HepG2 (cell line): ENCODE measurements at regions not wholly inside any gene's neighbourhood (a gene's known extent, or its start where the extent isn't known, plus 50 kb on each side); places are given as distances from the start of the nearest gene placed in this dataset.

Experiments used
- HOXA5 ChIP-seq: sonication (generic); formaldehyde crosslinking; IDR thresholded peaks from 2 replicates; pipeline ENCODE4 v1.4.0; 2020; ENCODE audit warnings: missing genetic modification reagents
- KMT2B ChIP-seq: IDR thresholded peaks from 2 replicates; pipeline ENCODE4 v1.6.1; 2016; ENCODE audit warnings: missing genetic modification reagents, missing compliant biosample characterization
- RARG ChIP-seq: sonication (generic); formaldehyde crosslinking; IDR thresholded peaks from 2 replicates; pipeline ENCODE4 v1.4.0; 2020; ENCODE audit warnings: low read depth, mild to moderate bottlenecking, missing genetic modification reagents
- TAF15 ChIP-seq: fragments of 200-400 bp; formaldehyde crosslinking; IDR thresholded peaks from one replicate; pipeline ENCODE4 v1.6.1; 2018; ENCODE audit warnings: mild to moderate bottlenecking, low read depth, low read length; ENCODE audit not compliant: poor library complexity, severe bottlenecking
- ZKSCAN1 ChIP-seq: fragments of 150-350 bp; IDR thresholded peaks from 2 replicates; pipeline ENCODE4 v1.6.1; 2014; ENCODE audit warnings: low read length
- ZNF17 ChIP-seq: sonication (generic); formaldehyde crosslinking; IDR thresholded peaks from 2 replicates; pipeline ENCODE4 v1.5.0; 2020; ENCODE audit warnings: mild to moderate bottlenecking, missing genetic modification reagents
- ZNF607 ChIP-seq: sonication (generic); formaldehyde crosslinking; IDR thresholded peaks from 2 replicates; pipeline ENCODE4 v1.5.1; 2020; ENCODE audit warnings: missing genetic modification reagents, mild to moderate bottlenecking, borderline replicate concordance
- ZZZ3 ChIP-seq: sonication (generic); formaldehyde crosslinking; IDR thresholded peaks from 2 replicates; pipeline ENCODE4 v1.4.0; 2020; ENCODE audit warnings: missing genetic modification reagents, mild to moderate bottlenecking, borderline replicate concordance
- TF ChIP-seq, protein P1 (sequence below), 2 experiments: sonication (generic) in 1 of 2; formaldehyde crosslinking in 1 of 2; IDR thresholded peaks; 2 replicates each; pipeline versions ENCODE4 v1.5.1 to v1.6.1; 2011 to 2020; ENCODE audit warnings: borderline replicate concordance in 1 of 2, low read depth in 1 of 2, low read length in 1 of 2, mild to moderate bottlenecking in 1 of 2, missing genetic modification reagents in 1 of 2, moderate library complexity in 1 of 2
- TF ChIP-seq, protein P2 (sequence below): sonication (generic); formaldehyde crosslinking; IDR thresholded peaks from 2 replicates; pipeline ENCODE4 v1.4.0; 2020; ENCODE audit warnings: missing genetic modification reagents
- TF ChIP-seq, protein P3 (sequence below): sonication (generic); formaldehyde crosslinking; IDR thresholded peaks from 2 replicates; pipeline ENCODE4 v1.4.0; 2020; ENCODE audit warnings: missing genetic modification reagents
- TF ChIP-seq, protein P4 (sequence below): sonication (generic); formaldehyde crosslinking; IDR thresholded peaks from 2 replicates; pipeline ENCODE4 v1.5.0; 2020; ENCODE audit warnings: mild to moderate bottlenecking, missing genetic modification reagents
- TF ChIP-seq, protein P5 (sequence below): sonication (generic); formaldehyde crosslinking; IDR thresholded peaks from 2 replicates; pipeline ENCODE4 v1.9.0; 2021; ENCODE audit warnings: missing genetic modification reagents, mild to moderate bottlenecking, borderline replicate concordance
- TF ChIP-seq, protein P6 (sequence below): sonication (generic); formaldehyde crosslinking; IDR thresholded peaks from 2 replicates; pipeline ENCODE4 v1.4.0; 2020; ENCODE audit warnings: mild to moderate bottlenecking, missing genetic modification reagents, borderline replicate concordance

DNA sequence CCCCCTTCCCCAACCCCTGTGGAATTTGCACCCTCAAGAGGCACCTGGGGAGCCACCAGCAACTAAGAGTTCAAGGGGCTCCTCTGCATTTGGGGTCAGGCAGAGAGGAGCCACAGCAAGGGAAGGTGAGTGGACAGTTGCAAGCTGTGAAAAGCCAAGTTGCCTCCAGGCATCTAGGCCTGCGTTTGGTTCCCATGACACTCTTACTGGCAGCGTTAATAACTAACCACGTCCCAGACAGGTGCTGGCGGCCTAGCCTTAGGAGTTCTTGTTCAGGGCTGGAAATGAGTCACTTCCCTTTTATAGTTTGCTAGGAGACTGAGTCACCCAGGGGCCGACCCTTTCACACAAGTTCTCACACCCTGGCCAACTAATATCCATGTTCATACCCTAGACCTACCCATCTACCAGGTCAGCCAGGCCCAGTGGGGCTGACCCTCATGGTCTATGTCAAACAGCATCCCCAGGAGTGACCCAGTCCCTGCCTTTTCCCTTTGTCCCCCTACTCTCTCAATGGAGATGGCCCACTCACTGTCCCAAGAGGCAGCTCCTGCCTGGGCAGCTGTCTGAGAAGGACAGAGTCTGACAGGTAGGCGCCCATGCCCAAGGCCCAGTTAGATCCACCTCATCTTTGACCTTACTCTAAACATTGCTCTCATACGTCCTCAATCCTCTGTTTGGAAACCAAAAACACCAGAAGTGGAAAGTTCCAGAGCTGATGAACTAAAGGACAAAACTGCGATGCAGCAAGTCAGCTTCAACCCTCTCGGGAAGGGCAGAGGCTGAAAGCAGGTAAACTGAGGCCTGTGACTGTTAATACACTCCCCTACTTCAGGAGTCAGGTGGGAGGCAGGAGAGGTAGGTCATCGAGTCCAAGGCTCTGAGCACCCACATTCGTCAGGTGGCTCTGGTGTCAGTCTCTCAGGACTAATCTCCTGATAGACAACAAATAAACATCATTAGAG lies 300.6 kb downstream of the SOX9 start (continued):
- TF ChIP-seq, protein P1, sequence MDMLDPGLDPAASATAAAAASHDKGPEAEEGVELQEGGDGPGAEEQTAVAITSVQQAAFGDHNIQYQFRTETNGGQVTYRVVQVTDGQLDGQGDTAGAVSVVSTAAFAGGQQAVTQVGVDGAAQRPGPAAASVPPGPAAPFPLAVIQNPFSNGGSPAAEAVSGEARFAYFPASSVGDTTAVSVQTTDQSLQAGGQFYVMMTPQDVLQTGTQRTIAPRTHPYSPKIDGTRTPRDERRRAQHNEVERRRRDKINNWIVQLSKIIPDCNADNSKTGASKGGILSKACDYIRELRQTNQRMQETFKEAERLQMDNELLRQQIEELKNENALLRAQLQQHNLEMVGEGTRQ (IDR thresholded peaks at IDR 0.05; ENCODE audit: low read depth, low read length): no peak
- TF ChIP-seq, protein P1 (CRISPR knock-in tag; IDR thresholded peaks at IDR 0.05; ENCODE audit: borderline replicate concordance): peak; percentile 34; the same call in 1 of the 2 replicates
- TF ChIP-seq ZZZ3 (CRISPR knock-in tag) (no peak), ZNF17 (CRISPR knock-in tag) (no peak), ZKSCAN1 (no peak), HOXA5 (CRISPR knock-in tag) (no peak), RARG (CRISPR knock-in tag) (no peak), TAF15 (no peak), ZNF607 (CRISPR knock-in tag) (peak; percentile 69; the same call in 1 of the 2 replicates), KMT2B (CRISPR knock-in tag) (no peak; the same call in 1 of the 2 replicates)
- TF ChIP-seq, protein P2, sequence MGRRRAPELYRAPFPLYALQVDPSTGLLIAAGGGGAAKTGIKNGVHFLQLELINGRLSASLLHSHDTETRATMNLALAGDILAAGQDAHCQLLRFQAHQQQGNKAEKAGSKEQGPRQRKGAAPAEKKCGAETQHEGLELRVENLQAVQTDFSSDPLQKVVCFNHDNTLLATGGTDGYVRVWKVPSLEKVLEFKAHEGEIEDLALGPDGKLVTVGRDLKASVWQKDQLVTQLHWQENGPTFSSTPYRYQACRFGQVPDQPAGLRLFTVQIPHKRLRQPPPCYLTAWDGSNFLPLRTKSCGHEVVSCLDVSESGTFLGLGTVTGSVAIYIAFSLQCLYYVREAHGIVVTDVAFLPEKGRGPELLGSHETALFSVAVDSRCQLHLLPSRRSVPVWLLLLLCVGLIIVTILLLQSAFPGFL (CRISPR knock-in tag): no peak
- TF ChIP-seq, protein P3, sequence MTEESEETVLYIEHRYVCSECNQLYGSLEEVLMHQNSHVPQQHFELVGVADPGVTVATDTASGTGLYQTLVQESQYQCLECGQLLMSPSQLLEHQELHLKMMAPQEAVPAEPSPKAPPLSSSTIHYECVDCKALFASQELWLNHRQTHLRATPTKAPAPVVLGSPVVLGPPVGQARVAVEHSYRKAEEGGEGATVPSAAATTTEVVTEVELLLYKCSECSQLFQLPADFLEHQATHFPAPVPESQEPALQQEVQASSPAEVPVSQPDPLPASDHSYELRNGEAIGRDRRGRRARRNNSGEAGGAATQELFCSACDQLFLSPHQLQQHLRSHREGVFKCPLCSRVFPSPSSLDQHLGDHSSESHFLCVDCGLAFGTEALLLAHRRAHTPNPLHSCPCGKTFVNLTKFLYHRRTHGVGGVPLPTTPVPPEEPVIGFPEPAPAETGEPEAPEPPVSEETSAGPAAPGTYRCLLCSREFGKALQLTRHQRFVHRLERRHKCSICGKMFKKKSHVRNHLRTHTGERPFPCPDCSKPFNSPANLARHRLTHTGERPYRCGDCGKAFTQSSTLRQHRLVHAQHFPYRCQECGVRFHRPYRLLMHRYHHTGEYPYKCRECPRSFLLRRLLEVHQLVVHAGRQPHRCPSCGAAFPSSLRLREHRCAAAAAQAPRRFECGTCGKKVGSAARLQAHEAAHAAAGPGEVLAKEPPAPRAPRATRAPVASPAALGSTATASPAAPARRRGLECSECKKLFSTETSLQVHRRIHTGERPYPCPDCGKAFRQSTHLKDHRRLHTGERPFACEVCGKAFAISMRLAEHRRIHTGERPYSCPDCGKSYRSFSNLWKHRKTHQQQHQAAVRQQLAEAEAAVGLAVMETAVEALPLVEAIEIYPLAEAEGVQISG: peak; percentile 52; the same call in 1 of the 2 replicates
- TF ChIP-seq, protein P4, sequence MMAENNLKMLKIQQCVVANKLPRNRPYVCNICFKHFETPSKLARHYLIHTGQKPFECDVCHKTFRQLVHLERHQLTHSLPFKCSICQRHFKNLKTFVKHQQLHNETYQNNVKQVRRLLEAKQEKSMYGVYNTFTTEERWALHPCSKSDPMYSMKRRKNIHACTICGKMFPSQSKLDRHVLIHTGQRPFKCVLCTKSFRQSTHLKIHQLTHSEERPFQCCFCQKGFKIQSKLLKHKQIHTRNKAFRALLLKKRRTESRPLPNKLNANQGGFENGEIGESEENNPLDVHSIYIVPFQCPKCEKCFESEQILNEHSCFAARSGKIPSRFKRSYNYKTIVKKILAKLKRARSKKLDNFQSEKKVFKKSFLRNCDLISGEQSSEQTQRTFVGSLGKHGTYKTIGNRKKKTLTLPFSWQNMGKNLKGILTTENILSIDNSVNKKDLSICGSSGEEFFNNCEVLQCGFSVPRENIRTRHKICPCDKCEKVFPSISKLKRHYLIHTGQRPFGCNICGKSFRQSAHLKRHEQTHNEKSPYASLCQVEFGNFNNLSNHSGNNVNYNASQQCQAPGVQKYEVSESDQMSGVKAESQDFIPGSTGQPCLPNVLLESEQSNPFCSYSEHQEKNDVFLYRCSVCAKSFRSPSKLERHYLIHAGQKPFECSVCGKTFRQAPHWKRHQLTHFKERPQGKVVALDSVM (CRISPR knock-in tag): no peak
- TF ChIP-seq, protein P5, sequence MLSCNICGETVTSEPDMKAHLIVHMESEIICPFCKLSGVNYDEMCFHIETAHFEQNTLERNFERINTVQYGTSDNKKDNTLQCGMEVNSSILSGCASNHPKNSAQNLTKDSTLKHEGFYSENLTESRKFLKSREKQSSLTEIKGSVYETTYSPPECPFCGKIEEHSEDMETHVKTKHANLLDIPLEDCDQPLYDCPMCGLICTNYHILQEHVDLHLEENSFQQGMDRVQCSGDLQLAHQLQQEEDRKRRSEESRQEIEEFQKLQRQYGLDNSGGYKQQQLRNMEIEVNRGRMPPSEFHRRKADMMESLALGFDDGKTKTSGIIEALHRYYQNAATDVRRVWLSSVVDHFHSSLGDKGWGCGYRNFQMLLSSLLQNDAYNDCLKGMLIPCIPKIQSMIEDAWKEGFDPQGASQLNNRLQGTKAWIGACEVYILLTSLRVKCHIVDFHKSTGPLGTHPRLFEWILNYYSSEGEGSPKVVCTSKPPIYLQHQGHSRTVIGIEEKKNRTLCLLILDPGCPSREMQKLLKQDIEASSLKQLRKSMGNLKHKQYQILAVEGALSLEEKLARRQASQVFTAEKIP (CRISPR knock-in tag): no peak
- TF ChIP-seq, protein P6, sequence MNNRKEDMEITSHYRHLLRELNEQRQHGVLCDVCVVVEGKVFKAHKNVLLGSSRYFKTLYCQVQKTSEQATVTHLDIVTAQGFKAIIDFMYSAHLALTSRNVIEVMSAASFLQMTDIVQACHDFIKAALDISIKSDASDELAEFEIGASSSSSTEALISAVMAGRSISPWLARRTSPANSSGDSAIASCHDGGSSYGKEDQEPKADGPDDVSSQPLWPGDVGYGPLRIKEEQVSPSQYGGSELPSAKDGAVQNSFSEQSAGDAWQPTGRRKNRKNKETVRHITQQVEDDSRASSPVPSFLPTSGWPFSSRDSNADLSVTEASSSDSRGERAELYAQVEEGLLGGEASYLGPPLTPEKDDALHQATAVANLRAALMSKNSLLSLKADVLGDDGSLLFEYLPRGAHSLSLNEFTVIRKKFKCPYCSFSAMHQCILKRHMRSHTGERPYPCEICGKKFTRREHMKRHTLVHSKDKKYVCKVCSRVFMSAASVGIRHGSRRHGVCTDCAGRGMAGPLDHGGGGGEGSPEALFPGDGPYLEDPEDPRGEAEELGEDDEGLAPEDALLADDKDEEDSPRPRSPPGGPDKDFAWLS (CRISPR knock-in tag): no peak
